ENCODE measurements at regions not wholly inside any gene's neighbourhood (a gene's known extent, or its start where the extent isn't known, plus 50 kb on each side); places are given as distances from the start of the nearest gene placed in this dataset.

DNA sequence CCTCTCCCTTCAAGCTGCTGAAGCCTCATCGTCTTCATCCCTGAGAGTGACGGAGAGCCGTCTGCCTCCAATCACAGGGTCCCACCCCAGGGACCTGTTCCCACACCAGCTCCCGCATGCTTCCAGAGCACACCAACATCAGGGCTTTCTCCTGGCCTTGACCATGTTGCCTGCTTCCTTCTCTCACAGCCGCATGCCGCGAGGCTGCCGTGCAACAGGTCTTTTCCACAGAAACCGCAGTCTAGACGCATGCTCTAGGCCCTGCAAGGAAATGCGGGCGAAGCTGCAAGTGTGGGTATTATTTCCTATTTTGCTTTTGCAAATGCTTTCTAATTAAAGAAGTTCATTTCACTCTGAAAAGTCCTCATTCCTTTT, 277.8 kb downstream of the EIPR1 start:
- TF ChIP-seq EZH2 (optimal IDR thresholded peaks at IDR 0.05; ENCODE audit: low read depth, low read length), result no peak
- TF ChIP-seq, protein P1, sequence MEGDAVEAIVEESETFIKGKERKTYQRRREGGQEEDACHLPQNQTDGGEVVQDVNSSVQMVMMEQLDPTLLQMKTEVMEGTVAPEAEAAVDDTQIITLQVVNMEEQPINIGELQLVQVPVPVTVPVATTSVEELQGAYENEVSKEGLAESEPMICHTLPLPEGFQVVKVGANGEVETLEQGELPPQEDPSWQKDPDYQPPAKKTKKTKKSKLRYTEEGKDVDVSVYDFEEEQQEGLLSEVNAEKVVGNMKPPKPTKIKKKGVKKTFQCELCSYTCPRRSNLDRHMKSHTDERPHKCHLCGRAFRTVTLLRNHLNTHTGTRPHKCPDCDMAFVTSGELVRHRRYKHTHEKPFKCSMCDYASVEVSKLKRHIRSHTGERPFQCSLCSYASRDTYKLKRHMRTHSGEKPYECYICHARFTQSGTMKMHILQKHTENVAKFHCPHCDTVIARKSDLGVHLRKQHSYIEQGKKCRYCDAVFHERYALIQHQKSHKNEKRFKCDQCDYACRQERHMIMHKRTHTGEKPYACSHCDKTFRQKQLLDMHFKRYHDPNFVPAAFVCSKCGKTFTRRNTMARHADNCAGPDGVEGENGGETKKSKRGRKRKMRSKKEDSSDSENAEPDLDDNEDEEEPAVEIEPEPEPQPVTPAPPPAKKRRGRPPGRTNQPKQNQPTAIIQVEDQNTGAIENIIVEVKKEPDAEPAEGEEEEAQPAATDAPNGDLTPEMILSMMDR (IDR thresholded peaks at IDR 0.05; ENCODE audit: low read length), result no peak

All from MM.1S (cell line).